CD14-positive monocyte (primary cell): ENCODE measurements at regions not wholly inside any gene's neighbourhood (a gene's known extent, or its start where the extent isn't known, plus 50 kb on each side); places are given as distances from the start of the nearest gene placed in this dataset.
"Not testable (repeated sequence)": the region's sequence is repeated elsewhere in the genome, so short reads cannot be mapped to it uniquely, and the experiment has no call there.

Source experiments
- DNase-seq, 3 donors: peaks; one replicate each; pipeline ENCODE4 v3.0.0-alpha.2; 2011 to 2022
- H2AFZ ChIP-seq: 2 replicates; pipeline ENCODE4 v1.6.0; 2012; ENCODE audit warnings: mild to moderate bottlenecking, low read depth, low read length, inconsistent platforms; ENCODE audit not compliant: insufficient read depth, poor library complexity, severe bottlenecking
- H3K27ac ChIP-seq, 2 donors: 1 replicate in 1 of 2; 2 replicates in 1 of 2; pipeline ENCODE4 v1.5.1; 2012 to 2013; ENCODE audit warnings: low read length in 2 of 2, control low read depth in 1 of 2, inconsistent platforms in 1 of 2, low read depth in 1 of 2, mild to moderate bottlenecking in 1 of 2
- H3K27me3 ChIP-seq, 2 donors: one replicate each; pipeline versions ENCODE4 v1.6.0 to v1.6.1; 2011 to 2013; ENCODE audit warnings: low read length in 2 of 2; ENCODE audit not compliant: control insufficient read depth in 2 of 2, insufficient read depth in 2 of 2
- H3K36me3 ChIP-seq, 2 donors: replicated peaks in 1 of 2; 1 replicate in 1 of 2; 2 replicates in 1 of 2; pipeline versions ENCODE4 v1.5.1 to v1.6.1; 2012 to 2013; ENCODE audit warnings: low read length in 2 of 2, control low read depth in 1 of 2, inconsistent platforms in 1 of 2, mild to moderate bottlenecking in 1 of 2; ENCODE audit not compliant: insufficient read depth in 2 of 2, control insufficient read depth in 1 of 2
- H3K4me1 ChIP-seq, 2 donors: 1 replicate in 1 of 2; 2 replicates in 1 of 2; pipeline versions ENCODE4 v1.5.1 to v1.6.1; 2012 to 2013; ENCODE audit warnings: low read length in 2 of 2, control low read depth in 1 of 2, inconsistent platforms in 1 of 2, mild to moderate bottlenecking in 1 of 2, moderate library complexity in 1 of 2; ENCODE audit not compliant: insufficient read depth in 2 of 2, control insufficient read depth in 1 of 2
- H3K4me2 ChIP-seq: replicated peaks from 2 replicates; pipeline ENCODE3; 2012; ENCODE audit warnings: low read length, moderate library complexity, mild to moderate bottlenecking; ENCODE audit not compliant: poor library complexity, severe bottlenecking; ENCODE audit errors: extremely low read depth
- H3K4me3 ChIP-seq, 3 experiments: fragments of 200-600 bp in 1 of 3; sonication (generic) in 1 of 3; replicated peaks in 1 of 3; 1 replicate in 2 of 3; 2 replicates in 1 of 3; pipeline ENCODE4 v1.5.1; 2011 to 2013; ENCODE audit warnings: low read length in 3 of 3, mild to moderate bottlenecking in 3 of 3, control low read depth in 2 of 3, low read depth in 2 of 3, inconsistent platforms in 1 of 3, moderate library complexity in 1 of 3
- H3K79me2 ChIP-seq: 2 replicates; pipeline ENCODE4 v1.6.0; 2012; ENCODE audit warnings: mild to moderate bottlenecking, control low read depth, inconsistent platforms, low read length, moderate library complexity; ENCODE audit not compliant: insufficient read depth
- H3K9ac ChIP-seq: 2 replicates; pipeline ENCODE4 v1.6.0; 2017; ENCODE audit warnings: low read length, mild to moderate bottlenecking; ENCODE audit not compliant: insufficient read depth, poor library complexity, severe bottlenecking
- H3K9me3 ChIP-seq, 2 donors: replicated peaks in 1 of 2; 1 replicate in 1 of 2; 2 replicates in 1 of 2; pipeline versions ENCODE4 v1.5.1 to v1.6.1; 2012 to 2013; ENCODE audit warnings: low read length in 2 of 2, control low read depth in 1 of 2; ENCODE audit not compliant: control insufficient read depth in 1 of 2, insufficient read depth in 1 of 2
- H4K20me1 ChIP-seq: 2 replicates; pipeline ENCODE4 v1.6.0; 2012; ENCODE audit warnings: mild to moderate bottlenecking, low read length, control low read depth, moderate library complexity; ENCODE audit not compliant: insufficient read depth
- H3K27ac Mint-ChIP-seq, 7 donors: one replicate each; pipeline ENCODE4 v1.8.0; 2020; ENCODE audit warnings: mild to moderate bottlenecking in 7 of 7, mixed read lengths in 7 of 7, moderate library complexity in 6 of 7, inconsistent platforms in 2 of 7
- H3K27me3 Mint-ChIP-seq, 3 donors: one replicate each; pipeline ENCODE4 v1.8.0; 2021 to 2022; ENCODE audit warnings: low read depth in 3 of 3, mild to moderate bottlenecking in 3 of 3, mixed read lengths in 3 of 3, moderate library complexity in 3 of 3, inconsistent platforms in 1 of 3
- H3K36me3 Mint-ChIP-seq, 2 donors: one replicate each; pipeline ENCODE4 v1.8.0; 2020; ENCODE audit warnings: mixed read lengths in 2 of 2, inconsistent platforms in 1 of 2, mild to moderate bottlenecking in 1 of 2
- H3K4me1 Mint-ChIP-seq: one replicate; pipeline ENCODE4 v1.8.0; 2020; ENCODE audit warnings: mild to moderate bottlenecking, mixed read lengths
- H3K4me3 Mint-ChIP-seq, 2 donors: one replicate each; pipeline ENCODE4 v1.8.0; 2020; ENCODE audit warnings: mild to moderate bottlenecking in 2 of 2, mixed read lengths in 2 of 2, moderate library complexity in 1 of 2
- H3K9me3 Mint-ChIP-seq, 7 donors: one replicate each; pipeline ENCODE4 v1.8.0; 2020 to 2022; ENCODE audit warnings: mixed read lengths in 7 of 7, mild to moderate bottlenecking in 6 of 7, moderate library complexity in 6 of 7, inconsistent platforms in 2 of 7
- CTCF ChIP-seq: fragments of 200-600 bp; IDR thresholded peaks from one replicate; pipeline ENCODE4 v1.8.0; 2022; ENCODE audit warnings: antibody characterized with exemption, mild to moderate bottlenecking
- WGBS: methylation state at CpG from one replicate; pipeline ENCODE4 v1.1.5; 2013; ENCODE audit warnings: missing lambda C conversion rate; ENCODE audit not compliant: insufficient coverage; 5-methylcytosine and 5-hydroxymethylcytosine counted together
- intact Hi-C, 2 donors: fragments of 100-400 bp; cut with micrococcal nuclease; formaldehyde crosslinking; loops; one replicate each; pipeline versions ENCODE4 v1.15.0 to v1.15.1; 2023

GRCh38 chr9:30630459-30630858, 1754.0 kb upstream of the ACO1 start:
- no peak overlapping the region for H3K27ac ChIP-seq
- no peak overlapping the region for H3K4me3 Mint-ChIP-seq
- H3K36me3 Mint-ChIP-seq = no peaks in the 10 kb centered on the region
- H3K27me3 ChIP-seq = no peaks in the 10 kb centered on the region
- H3K27me3 Mint-ChIP-seq = no peaks in the 10 kb centered on the region
- no peaks in the 10 kb centered on the region for H4K20me1 ChIP-seq
- intact Hi-C loops = no loop called here
- no peak for DNase-seq
- H2AFZ ChIP-seq = no peak overlapping the region
- no peaks in the 10 kb centered on the region for H3K79me2 ChIP-seq
- no peak overlapping the region for H3K4me3 ChIP-seq
- TF ChIP-seq CTCF = no peak
- H3K27ac Mint-ChIP-seq = no peak overlapping the region
- no peaks in the 10 kb centered on the region for H3K4me1 Mint-ChIP-seq
- H3K4me1 ChIP-seq = no peaks in the 10 kb centered on the region
- H3K4me2 ChIP-seq = no peak overlapping the region
- no peaks in the 10 kb centered on the region for H3K9me3 Mint-ChIP-seq
- H3K9me3 ChIP-seq = no peaks in the 10 kb centered on the region
- no peaks in the 10 kb centered on the region for H3K36me3 ChIP-seq
- H3K9ac ChIP-seq = no peak overlapping the region

GRCh38 chr9:30646639-30647038, 1737.8 kb upstream of the ACO1 start:
- H3K9me3 ChIP-seq = peaks cover 4 to 13% of the 10 kb centered on the region in 2 donors
- H2AFZ ChIP-seq, H3K4me3 ChIP-seq, H3K79me2 ChIP-seq, H4K20me1 ChIP-seq, H3K36me3 ChIP-seq, intact Hi-C loops, H3K27ac Mint-ChIP-seq, H3K4me1 Mint-ChIP-seq, H3K27ac ChIP-seq, H3K9ac ChIP-seq, H3K27me3 ChIP-seq, H3K36me3 Mint-ChIP-seq, DNase-seq, H3K4me2 ChIP-seq, H3K9me3 Mint-ChIP-seq, H3K4me3 Mint-ChIP-seq, H3K4me1 ChIP-seq, H3K27me3 Mint-ChIP-seq: not testable (repeated sequence)
- 80% methylated on average over 1 of the region's 6 CpGs for WGBS
